GM12872 (cell line): ENCODE measurements at regions not wholly inside any gene's neighbourhood (a gene's known extent, or its start where the extent isn't known, plus 50 kb on each side); places are given as distances from the start of the nearest gene placed in this dataset.

ENCODE experiments used
- CTCF ChIP-seq: IDR thresholded peaks from 3 replicates; pipeline ENCODE4 v1.5.1; 2011; ENCODE audit warnings: low read depth, mild to moderate bottlenecking, low read length, moderate library complexity; ENCODE audit not compliant: insufficient read depth

GRCh38 chr3:8236264-8236663 lies 265.4 kb upstream of the LMCD1 start:
- no peak for TF ChIP-seq CTCF

GRCh38 chr3:8237893-8238292 lies 263.7 kb upstream of the LMCD1 start:
- no peak for TF ChIP-seq CTCF

- TF ChIP-seq CTCF: no peak
These were observed 263.2 kb upstream of the LMCD1 start for GRCh38 chr3:8238432-8238831.

GRCh38 chr3:8239095-8239494 lies 262.5 kb upstream of the LMCD1 start:
- TF ChIP-seq CTCF: no peak

GRCh38 chr3:8239718-8240695 lies 261.6 kb upstream of the LMCD1 start:
- peak; percentile 91 for TF ChIP-seq CTCF

GRCh38 chr3:8246070-8246469 lies 255.6 kb upstream of the LMCD1 start:
- no peak for TF ChIP-seq CTCF

GRCh38 chr3:8253201-8253600 lies 248.4 kb upstream of the LMCD1 start:
- TF ChIP-seq CTCF: no peak
